Mucosa of stomach (tissue), 1 donor: ENCODE measurements at regions not wholly inside any gene's neighbourhood (a gene's known extent, or its start where the extent isn't known, plus 50 kb on each side); places are given as distances from the start of the nearest gene placed in this dataset.

Source experiments
- H3K27me3 ChIP-seq: one replicate; pipeline ENCODE4 v1.7.0; 2013; ENCODE audit warnings: mild to moderate bottlenecking, low read length; ENCODE audit not compliant: control insufficient read depth, insufficient read depth
- H3K36me3 ChIP-seq: one replicate; pipeline ENCODE4 v1.7.0; 2013; ENCODE audit warnings: low read length; ENCODE audit not compliant: control insufficient read depth, insufficient read depth
- H3K4me1 ChIP-seq: one replicate; pipeline ENCODE4 v1.7.0; 2013; ENCODE audit warnings: mild to moderate bottlenecking, low read length; ENCODE audit not compliant: control insufficient read depth, insufficient read depth
- H3K4me3 ChIP-seq: one replicate; pipeline ENCODE4 v1.7.0; 2013; ENCODE audit warnings: low read length
- H3K9ac ChIP-seq: one replicate; pipeline ENCODE4 v1.7.0; 2013; ENCODE audit warnings: mild to moderate bottlenecking, low read length, moderate library complexity
- H3K9me3 ChIP-seq: one replicate; pipeline ENCODE4 v1.7.0; 2013; ENCODE audit warnings: mild to moderate bottlenecking, low read length, moderate library complexity; ENCODE audit not compliant: control insufficient read depth
- donor health status: Pancreatic carcinoma.

DNA sequence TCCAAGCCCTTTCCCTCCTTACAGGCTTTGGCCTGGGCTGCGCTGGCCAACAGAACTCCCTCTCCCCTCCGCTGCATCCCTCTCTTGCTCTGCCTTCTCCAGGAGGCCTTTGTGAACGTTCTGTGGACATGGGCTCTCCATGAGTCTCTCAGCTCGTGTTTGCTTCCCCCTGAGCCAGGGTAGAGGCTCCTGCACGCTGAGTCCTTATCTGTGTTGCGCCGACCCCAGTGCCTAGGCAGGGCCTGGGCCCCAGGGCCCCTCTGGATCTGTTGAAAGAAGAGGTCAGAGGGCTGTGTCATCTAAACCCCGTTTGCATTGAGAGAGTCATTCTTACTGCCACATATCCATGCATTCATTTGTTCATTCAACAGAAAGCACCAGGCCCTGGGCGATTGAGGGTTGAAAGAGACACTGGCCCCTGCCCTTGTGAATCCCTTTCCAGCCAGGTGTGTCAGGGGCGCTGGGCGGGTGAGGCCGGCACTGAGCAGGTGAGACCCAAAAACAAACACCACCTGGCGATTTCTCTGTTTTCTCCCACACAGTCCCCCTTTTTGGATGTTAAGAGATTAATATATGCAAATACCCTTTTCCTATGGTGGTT is 111.2 kb upstream of the IER5L start:
- Histone ChIP-seq H3K9me3 (no peaks in the 10 kb centered on the region), H3K36me3 (no peaks in the 10 kb centered on the region), H3K9ac (no peak overlapping the region), H3K27me3 (no peaks in the 10 kb centered on the region), H3K4me1 (no peaks in the 10 kb centered on the region), H3K4me3 (no peak overlapping the region)

GRCh38 chr9:129287619-129288305 is 109.7 kb upstream of the IER5L start:
- no peaks in the 10 kb centered on the region for H3K27me3 ChIP-seq
- no peaks in the 10 kb centered on the region for H3K36me3 ChIP-seq
- no peak overlapping the region for H3K9ac ChIP-seq
- no peak overlapping the region for H3K4me3 ChIP-seq
- no peaks in the 10 kb centered on the region for H3K4me1 ChIP-seq
- no peaks in the 10 kb centered on the region for H3K9me3 ChIP-seq

DNA sequence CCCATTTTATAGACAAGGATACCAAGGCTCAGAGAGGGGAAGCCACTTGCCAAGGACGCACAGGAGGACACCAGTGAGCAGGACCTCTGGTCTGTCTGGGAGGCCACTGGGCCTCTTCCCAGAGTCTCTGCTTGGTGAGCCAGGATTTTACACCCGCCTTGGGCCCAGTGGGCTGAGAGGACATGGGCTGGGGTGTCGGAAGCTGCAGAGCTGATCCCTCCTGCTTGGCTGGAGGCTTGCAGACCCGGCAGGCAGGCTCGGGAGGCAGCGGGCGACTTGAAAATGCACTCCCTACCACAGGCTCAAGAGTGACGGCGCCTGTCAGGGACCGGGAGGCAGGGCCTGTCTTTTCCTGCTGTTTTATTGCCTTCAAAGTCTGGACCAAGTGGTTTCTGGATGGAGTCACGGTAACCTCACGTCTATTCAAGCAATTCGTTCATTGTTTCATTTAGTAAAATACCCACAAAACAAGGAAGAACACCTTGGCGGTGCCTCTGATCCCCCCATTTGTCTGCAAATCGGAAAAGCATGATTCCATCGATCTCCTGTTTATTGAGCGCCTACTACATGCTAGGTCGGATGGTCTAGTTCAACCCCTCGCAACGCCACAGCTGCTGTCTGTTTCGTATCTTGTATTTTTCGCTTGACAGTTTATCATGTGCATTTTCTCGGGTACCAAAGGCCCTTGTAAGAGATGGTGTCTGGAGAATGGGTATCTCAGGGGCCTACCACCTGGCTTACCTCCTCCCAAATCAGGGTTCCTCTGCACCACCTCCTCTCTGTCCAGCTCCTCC is 108.1 kb upstream of the IER5L start:
- no peaks in the 10 kb centered on the region for H3K9me3 ChIP-seq
- H3K27me3 ChIP-seq, result no peaks in the 10 kb centered on the region
- H3K4me1 ChIP-seq, result peaks cover 5% of the 10 kb centered on the region
- H3K36me3 ChIP-seq, result no peaks in the 10 kb centered on the region
- H3K9ac ChIP-seq, result no peak overlapping the region
- H3K4me3 ChIP-seq, result no peak overlapping the region

- no peaks in the 10 kb centered on the region for H3K27me3 ChIP-seq
- peaks cover 5% of the 10 kb centered on the region for H3K4me1 ChIP-seq
- no peak overlapping the region for H3K4me3 ChIP-seq
- no peak overlapping the region for H3K9ac ChIP-seq
- no peaks in the 10 kb centered on the region for H3K36me3 ChIP-seq
- no peaks in the 10 kb centered on the region for H3K9me3 ChIP-seq
These were observed 107.3 kb upstream of the IER5L start for GRCh38 chr9:129285382-129285781.

- Histone ChIP-seq H3K4me3 (no peak overlapping the region), H3K4me1 (peaks cover 5% of the 10 kb centered on the region), H3K36me3 (no peaks in the 10 kb centered on the region), H3K9ac (no peak overlapping the region), H3K9me3 (no peaks in the 10 kb centered on the region), H3K27me3 (no peaks in the 10 kb centered on the region)
These were observed 106.7 kb upstream of the IER5L start for GRCh38 chr9:129284607-129285291.

DNA sequence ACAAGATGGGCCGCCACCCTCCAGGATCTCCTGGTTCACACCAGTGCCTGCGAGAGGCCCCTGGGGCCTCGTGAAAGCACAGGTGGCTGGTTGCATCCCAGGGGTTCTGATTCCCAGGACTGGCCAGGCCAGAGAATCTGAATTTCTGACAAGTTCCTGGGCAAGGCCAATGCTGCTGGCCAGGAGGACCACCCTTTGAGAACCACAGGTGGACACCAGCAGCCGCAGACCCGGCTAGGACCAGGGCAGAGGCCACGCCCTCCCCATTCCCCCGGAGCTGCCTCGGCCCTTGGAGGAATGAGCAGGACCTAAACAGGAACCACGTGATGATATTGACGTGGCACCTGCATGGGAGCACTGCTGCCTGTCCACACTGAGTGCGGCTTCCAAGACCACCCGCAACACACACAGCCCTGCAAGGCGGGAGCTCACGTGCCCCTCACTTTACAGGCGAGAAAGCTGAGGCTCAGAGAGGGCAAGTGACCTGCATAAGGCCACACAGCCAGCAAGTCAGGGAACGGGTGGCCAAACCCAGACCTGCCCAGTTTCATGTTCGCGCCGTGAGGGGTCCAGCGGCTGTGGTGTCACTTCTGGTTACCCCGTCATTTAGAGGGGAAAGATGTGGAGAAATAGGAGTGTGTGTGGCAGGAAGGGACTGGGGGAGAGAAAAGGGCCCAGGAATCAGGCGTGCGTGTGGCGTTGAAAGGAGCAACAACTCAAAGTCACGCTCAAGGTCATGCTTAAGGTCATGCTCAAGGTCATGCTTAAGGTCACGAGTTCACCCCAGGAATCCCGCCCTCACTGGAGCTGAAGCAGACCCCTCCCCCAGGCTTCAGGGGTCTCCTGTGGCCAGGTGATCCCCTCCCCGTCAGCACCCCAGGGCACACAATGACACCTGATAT is 105.9 kb upstream of the IER5L start:
- Histone ChIP-seq H3K4me3 (no peak overlapping the region), H3K4me1 (peaks cover 5% of the 10 kb centered on the region), H3K9ac (no peak overlapping the region)

DNA sequence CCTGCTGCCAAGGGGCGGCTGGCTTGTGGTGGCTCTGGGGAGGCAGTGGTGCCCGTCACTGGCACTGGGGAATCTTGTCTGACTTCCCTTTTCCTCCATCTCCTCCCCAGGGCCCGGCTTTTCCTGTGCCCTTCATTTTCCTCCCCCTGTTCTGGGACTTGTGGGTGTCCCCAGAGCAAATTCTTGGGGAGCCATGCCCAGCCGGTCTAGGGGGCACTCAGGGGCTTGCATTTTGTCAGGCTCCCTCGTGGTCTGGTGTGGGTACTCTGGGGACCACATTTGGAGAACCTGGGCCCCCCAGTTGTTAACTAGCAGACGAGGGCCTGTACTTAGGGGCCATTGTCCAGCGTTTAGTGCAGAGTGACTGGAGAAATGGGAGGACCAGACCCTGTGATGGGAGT is 105.2 kb upstream of the IER5L start:
- Histone ChIP-seq H3K9me3 (no peaks in the 10 kb centered on the region), H3K4me3 (no peak overlapping the region), H3K27me3 (no peaks in the 10 kb centered on the region), H3K36me3 (no peaks in the 10 kb centered on the region), H3K9ac (no peak overlapping the region), H3K4me1 (peaks cover 11% of the 10 kb centered on the region)

More for the DNA sequence above, 105.9 kb upstream of the IER5L start:
- no peaks in the 10 kb centered on the region for H3K36me3 ChIP-seq
- H3K27me3 ChIP-seq, result no peaks in the 10 kb centered on the region
- no peaks in the 10 kb centered on the region for H3K9me3 ChIP-seq

GRCh38 chr9:129282731-129283211 is 104.7 kb upstream of the IER5L start:
- peak overlapping the region; percentile 17 for H3K9ac ChIP-seq
- no peaks in the 10 kb centered on the region for H3K36me3 ChIP-seq
- H3K9me3 ChIP-seq, result no peaks in the 10 kb centered on the region
- H3K27me3 ChIP-seq, result no peaks in the 10 kb centered on the region
- peaks cover 13% of the 10 kb centered on the region for H3K4me1 ChIP-seq
- H3K4me3 ChIP-seq, result no peak overlapping the region

DNA sequence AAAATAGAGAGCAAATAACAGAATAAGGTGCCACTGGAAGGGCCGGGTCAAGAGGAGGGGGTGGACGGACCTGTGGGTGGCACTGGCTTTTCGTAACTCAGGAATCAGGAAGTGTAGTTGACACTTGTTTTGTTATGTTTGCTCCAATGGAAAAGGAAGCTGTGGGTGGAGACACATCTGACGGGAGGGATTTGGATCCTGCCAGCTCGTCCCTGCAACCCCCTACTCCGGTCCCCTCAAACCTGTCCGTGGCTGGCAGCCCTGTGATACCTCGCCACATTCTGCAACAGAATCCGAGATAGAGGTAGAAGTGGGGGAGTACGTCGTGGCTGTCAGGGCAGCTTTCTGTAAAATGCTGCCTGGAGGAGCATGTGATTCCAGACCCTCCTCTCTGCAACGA is 104.2 kb upstream of the IER5L start:
- Histone ChIP-seq H3K4me1 (peaks cover 13% of the 10 kb centered on the region), H3K9me3 (no peaks in the 10 kb centered on the region), H3K9ac (peak overlapping the region; percentile 17)

GRCh38 chr9:129281506-129282145 is 103.6 kb upstream of the IER5L start:
- no peaks in the 10 kb centered on the region for H3K9me3 ChIP-seq
- no peak overlapping the region for H3K4me3 ChIP-seq
- H3K36me3 ChIP-seq, result no peaks in the 10 kb centered on the region
- no peaks in the 10 kb centered on the region for H3K27me3 ChIP-seq
- no peak overlapping the region for H3K9ac ChIP-seq
- peaks cover 13% of the 10 kb centered on the region for H3K4me1 ChIP-seq

More for the DNA sequence above, 104.2 kb upstream of the IER5L start:
- Histone ChIP-seq H3K27me3 (no peaks in the 10 kb centered on the region), H3K4me3 (no peak overlapping the region), H3K36me3 (no peaks in the 10 kb centered on the region)
